Spleen (tissue), 7 donors: ENCODE measurements at regions not wholly inside any gene's neighbourhood (a gene's known extent, or its start where the extent isn't known, plus 50 kb on each side); places are given as distances from the start of the nearest gene placed in this dataset.

Source experiments
- CTCF ChIP-seq, 11 experiments: fragments of 200-600 bp in 7 of 11; fragments of 450-650 bp in 4 of 11; sonication (generic) in 4 of 11; IDR thresholded peaks in 8 of 11; conservative IDR thresholded peaks in 3 of 11; 1 replicate in 7 of 11; 2 replicates in 4 of 11; pipeline versions ENCODE4 v1.4.0 to v1.8.0; 2016 to 2021; ENCODE audit warnings: antibody characterized with exemption in 11 of 11, inconsistent platforms in 4 of 11, mild to moderate bottlenecking in 1 of 11
- POLR2A ChIP-seq, 3 donors: fragments of 450-650 bp; IDR thresholded peaks; one replicate each; pipeline ENCODE4 v1.5.1; 2017; ENCODE audit warnings: antibody characterized with exemption in 3 of 3, mild to moderate bottlenecking in 1 of 3
- donor health status: DM: no; HTN: no; CAD: no; lungs with moderate emphysema.
- donor health status: DM: no; HTN: no; CAD: no.
- donor health status: DM: no; HTN: no; CAD: no.

- TF ChIP-seq CTCF (IDR thresholded peaks at IDR 0.05 in 8 of 11, conservative IDR thresholded peaks at IDR 0.05 in 3 of 11) (no peak), POLR2A (IDR thresholded peaks at IDR 0.05) (no peak)
These were observed 1375.4 kb downstream of the NSUN3 start for GRCh38 chr3:95438274-95438673.
